Right ventricle myocardium inferior (tissue), 1 donor: ENCODE measurements at regions not wholly inside any gene's neighbourhood (a gene's known extent, or its start where the extent isn't known, plus 50 kb on each side); places are given as distances from the start of the nearest gene placed in this dataset.

Experiments
- ATAC-seq: fragments of 200-7000 bp; cut with Tn5 transposase; one replicate; pipeline ENCODE4 v1.9.1; 2020; ENCODE audit warnings: mild to moderate bottlenecking, moderate library complexity
- DNase-seq: peaks from one replicate; pipeline ENCODE4 v3.0.0; 2021; ENCODE audit errors: missing footprints
- intact Hi-C: fragments of 100-400 bp; cut with DNase I; formaldehyde crosslinking; loops from one replicate; pipeline ENCODE4 v1.11.0; 2022
- donor health status: DM: no; HTN: yes; CAD: no; lungs with severe emphysema.

DNA sequence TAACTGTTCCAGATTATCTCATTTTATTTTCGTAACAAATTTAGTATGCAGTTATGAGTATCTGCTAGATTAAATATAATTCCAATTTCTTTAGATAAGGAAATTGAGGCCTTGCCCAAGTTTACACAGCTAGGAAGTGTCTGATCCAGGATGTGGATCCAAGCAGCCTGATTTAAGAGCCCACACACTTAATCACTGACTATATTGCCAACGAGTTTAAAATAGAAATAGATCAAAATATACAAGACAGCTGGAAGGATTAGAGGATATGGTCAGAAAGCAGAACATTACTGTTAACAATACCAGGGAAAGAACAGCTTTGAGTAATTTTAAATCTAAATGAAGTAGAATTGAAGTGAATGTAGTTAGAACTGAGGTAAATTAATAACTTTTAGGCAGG, 215.2 kb downstream of the C3orf38 start:
- intact Hi-C loops: no loop called here
- DNase-seq (no peak), ATAC-seq (no peak)

DNA sequence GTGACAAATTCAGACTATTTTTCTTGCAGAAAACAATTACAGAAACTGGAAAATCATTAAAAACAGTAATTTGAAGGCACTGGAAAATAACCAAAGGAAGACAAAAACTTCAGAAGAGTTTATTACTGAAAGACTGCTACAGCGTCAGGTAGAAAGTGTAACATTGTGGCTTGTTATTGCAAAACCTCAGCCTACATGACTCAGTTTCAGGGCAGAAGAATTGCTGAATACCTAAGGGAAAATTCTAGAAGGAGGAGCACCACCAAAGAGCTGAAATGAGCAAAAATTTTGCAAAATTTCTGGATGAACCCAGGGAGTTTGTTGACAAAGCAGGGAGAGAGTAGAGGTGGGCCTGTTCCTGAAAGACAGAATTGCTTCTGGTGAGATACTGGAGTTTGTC, 219.6 kb downstream of the C3orf38 start:
- ATAC-seq (peak; percentile 46), DNase-seq (no peak)
- intact Hi-C loops: no loop called here

DNA sequence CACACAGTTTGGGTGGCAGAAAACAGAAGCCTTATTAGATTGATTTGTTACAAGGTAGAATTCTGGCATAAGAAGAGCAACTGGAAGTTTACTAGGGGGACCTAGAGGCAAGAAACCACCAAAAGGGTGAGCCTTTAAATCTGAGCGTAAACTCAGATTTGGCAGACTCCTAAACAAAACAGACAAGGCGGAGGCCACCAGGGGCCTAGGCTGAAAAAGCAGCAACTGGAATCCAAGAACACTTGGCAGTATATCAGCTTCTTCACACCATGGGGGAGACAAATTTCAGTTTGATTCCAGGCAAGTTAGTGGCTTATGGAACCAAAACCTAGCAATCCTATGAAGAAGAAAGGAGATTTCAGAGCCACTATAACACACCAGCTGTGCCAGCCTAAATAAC, 220.0 kb downstream of the C3orf38 start:
- ATAC-seq: peak; percentile 48
- intact Hi-C loops: no loop called here
- peak; percentile 57 for DNase-seq

DNA sequence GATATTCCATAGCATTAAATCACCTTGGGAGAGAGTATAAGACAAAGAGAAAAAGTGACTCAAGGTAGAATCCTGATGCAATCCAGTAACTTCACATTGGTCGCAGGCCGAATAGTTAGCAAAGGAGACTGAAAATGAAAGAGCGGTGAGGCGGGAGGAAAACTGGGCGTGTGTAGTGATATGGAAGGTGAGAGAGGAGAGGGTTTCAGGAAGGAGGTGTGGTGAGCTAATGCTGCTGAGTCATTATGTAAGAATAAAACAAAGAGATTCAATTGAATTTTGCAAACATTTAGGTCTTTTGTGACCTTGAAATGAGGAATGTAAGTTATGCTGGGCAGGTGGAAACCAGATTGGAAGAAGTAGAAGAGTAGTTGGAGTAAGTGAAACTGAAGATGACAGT, 235.3 kb downstream of the C3orf38 start:
- intact Hi-C loops: no loop called here
- DNase-seq (no peak), ATAC-seq (no peak)

DNA sequence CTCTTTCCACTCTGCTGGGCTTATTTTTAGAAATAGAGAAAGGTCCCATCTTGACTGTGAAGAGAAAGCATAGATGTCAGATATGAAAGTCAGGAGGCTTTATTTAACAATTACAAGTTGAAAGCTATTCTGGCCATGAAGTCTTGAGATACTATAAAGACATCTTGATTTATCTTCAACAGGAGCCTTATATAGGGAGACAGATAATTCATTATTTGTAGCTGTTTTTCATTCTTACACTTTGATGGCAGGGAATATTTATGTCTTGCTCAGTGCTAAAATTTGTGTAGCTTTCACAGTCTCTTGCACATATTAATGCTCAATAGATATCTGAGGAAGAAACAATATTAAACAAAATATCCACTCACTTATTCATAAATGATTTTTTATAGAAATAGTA, 248.8 kb downstream of the C3orf38 start:
- intact Hi-C loops: no loop called here
- no peak for ATAC-seq
- DNase-seq: no peak

DNA sequence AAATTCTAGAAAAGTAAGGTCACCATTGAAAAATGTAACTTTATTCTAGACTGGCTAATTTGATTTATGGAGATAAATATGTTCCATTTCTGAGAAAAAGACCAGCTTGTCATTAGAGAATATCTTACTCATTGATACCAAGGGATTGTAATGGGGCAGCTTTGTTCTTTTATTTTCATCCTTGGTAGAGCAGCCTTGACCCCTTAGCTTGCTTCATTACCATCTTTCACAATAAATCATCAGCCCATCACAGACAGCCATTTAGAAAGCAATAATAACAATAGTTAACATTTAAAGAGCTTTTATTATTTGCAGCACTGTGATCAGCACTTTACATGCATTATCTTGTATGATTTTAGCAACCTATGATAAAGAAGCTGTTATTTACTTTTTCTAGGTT, 253.6 kb downstream of the C3orf38 start:
- DNase-seq: no peak
- intact Hi-C loops: no loop called here
- no peak for ATAC-seq

DNA sequence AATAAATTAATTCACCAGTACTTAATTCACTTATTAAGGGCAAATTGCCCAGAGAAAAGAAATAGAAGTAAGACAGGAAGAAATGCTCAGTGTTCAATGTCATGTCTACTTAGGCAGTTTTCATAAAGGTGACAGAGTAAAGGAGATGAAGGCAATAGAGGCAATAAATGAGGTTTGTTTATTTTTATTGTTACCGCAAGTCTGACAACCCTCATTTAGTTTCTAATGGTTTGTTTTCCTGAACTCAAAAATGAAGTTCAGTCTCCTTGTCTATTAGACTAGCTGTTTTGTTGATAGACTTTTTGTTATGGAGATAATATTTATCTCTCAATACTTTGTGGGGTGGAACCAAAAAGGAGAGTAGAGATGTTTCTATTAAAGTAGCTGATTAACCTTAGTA, 258.3 kb downstream of the C3orf38 start:
- intact Hi-C loops: no loop called here
- no peak for ATAC-seq
- no peak for DNase-seq

DNA sequence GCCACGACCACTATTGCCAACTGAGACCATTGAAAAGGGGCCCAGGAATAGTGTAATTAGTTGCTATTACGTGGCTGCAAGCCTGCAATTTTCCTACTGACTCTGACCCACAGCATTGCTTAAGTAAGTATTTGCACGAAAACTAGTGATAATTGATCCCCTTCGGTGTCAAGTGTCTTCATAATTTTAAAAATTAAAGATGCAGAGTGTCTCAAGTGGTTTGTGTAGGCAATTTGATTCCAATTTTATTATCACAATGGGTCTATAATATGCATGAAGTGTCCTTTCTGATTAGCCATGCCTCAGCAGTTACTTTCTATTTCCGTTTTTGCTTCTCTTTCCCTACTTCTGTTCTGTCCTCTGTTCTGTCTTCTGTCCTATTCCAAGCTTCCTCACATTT, 259.2 kb downstream of the C3orf38 start:
- ATAC-seq: no peak
- intact Hi-C loops: no loop called here
- DNase-seq: no peak

DNA sequence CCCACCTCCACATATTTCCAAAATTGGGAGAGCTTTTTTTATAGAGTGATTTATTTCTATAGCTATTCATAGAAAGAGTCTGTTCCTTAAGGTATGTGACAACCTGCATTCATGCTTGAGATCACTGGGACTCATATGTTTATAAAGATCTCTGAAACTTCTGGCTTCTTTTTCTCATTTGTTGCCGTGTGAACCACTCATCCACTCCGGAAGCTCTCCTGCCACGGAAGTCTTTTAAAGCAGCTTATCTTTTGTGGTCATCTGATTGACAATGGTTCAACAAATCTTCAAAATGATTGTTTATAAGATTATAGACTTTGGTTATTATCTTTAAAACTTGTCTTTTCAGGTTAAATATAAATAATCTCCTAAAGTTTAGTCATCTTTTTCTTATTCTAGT, 260.5 kb downstream of the C3orf38 start:
- intact Hi-C loops: no loop called here
- DNase-seq (no peak), ATAC-seq (no peak)

DNA sequence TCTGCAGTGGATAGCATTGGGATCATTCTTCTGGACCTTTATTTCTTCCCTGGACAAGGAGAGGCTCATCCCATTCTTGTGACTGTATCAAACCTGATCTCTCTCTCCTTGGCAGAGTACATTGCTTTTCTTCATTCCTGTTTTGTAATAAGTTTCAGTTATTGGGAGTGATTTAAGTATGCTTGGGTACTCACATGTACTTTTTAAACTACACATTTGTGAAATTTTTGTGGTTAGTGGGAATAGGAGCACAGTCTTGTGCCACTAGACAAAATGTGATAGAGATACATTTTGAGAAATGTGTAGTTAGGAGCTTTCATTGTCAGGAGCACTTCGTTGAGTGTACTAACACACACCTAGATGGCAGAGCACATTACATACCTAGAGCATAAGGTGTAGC, 262.6 kb downstream of the C3orf38 start:
- intact Hi-C loops: no loop called here
- ATAC-seq (no peak), DNase-seq (no peak)

DNA sequence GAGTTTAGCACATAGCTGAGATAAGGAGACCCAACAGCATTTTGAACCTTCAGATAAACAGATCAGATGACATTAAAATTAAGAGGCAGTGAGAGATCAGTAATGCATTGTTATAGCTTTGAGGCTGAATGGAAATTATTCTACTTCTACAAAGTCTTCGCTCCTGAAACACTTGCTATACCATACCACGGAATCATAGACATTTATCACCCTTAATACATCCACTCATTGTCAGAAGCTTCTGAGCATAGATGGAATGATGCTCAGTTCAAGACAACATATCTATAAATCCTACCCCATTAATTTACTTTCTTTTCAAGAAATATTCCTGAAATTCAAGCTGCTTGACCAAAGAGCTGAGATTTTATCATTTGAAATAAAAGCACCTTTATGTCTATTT, 266.7 kb downstream of the C3orf38 start:
- intact Hi-C loops: no loop called here
- no peak for ATAC-seq
- no peak for DNase-seq

DNA sequence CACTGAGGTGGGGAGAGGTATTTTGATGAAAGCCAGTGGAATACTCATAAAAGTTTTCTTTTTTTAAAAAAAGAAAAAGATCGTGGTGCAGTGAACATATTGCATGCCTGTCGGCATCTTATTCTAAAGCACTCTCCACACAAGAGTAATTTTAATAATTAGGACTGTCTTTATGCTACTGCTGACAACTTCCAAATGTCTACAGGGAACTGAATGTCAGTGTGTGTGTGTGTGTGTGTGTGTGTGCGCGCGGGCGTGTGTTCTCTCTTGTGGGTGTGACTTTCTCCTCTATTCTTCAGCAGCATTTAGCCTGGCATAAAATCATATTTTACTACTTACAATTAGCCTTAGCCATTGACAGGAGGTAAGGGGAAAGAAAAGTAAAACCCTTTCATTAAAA, 268.5 kb downstream of the C3orf38 start:
- DNase-seq: no peak
- intact Hi-C loops: no loop called here
- ATAC-seq: no peak

DNA sequence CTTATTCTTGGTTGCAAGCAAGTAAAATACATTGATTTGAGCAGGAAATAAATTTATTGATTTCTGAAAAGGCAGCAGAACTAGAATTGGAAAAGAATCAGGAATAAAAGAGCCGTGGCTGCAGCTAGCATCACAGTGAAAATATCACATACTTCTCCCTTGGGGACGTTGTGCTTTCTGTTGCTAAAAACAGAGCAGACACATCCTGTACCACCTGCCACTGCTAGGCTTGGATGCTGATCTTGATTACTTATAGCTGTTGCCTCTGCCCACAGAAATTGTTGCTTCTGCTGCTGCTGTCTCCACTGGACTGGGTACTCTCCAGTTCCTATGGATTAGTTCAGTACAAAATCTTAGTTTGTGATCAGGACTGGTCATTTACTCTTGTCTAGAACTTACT, 283.8 kb downstream of the C3orf38 start:
- intact Hi-C loops: no loop called here
- ATAC-seq: no peak
- no peak for DNase-seq

DNA sequence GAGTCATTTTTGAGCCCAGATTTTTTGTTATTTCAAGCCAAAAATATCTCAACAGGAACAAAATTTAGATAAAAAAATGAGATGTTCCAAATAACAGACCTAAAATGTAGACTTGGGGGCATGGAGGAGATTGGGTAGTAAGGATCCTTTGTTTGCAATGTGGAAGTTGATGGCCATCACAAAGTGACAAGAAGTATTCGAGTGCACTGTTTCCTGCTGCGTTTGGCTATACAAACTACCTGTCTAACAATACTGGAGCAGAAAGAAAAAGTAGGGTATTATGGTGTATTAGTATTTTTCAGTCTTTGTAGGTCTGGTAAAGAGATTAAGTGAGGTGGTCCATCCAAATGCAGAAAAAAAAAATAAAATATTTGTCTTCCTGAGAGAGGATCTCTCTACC, 284.2 kb downstream of the C3orf38 start:
- DNase-seq (no peak), ATAC-seq (no peak)
- intact Hi-C loops: no loop called here

DNA sequence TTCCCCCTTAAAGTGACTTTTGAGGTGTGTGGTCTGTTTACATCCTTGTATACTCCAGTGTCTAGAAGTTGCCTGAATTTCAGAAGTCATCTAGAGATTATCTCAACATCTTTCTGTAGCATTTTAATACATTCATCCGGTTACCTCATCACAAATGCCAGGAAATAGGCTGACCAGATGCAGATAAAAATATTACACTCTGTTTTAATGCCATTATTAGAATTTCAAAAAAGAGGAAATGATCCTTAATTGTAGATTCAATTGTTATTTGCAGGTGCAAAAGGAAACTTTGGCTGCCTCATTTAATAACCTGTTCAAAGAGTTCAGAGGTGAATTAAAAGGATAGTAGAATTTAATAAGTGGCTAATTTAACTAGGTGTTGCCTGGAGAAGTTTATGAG, 290.9 kb downstream of the C3orf38 start:
- DNase-seq (no peak), ATAC-seq (no peak)
- intact Hi-C loops: no loop called here

DNA sequence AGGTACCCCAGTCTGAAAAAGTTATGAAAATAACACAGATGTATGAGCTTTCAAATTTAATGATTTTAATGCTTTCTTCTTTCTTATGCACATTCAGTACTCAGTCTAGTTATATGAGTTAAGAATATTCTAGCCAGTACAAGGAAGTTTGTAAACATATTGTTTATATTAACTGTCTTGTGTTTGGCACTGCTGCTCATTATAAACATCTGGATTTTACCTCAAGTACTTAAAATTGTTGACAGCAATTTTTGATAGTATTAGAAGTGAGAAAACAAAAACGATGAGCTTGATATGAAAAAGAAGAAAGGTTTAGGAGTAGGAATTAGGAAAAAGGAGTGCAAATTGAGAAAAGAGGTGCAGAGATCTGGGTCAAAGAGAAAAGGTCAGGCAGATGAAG, 293.3 kb downstream of the C3orf38 start:
- intact Hi-C loops: no loop called here
- ATAC-seq: no peak
- DNase-seq: no peak

DNA sequence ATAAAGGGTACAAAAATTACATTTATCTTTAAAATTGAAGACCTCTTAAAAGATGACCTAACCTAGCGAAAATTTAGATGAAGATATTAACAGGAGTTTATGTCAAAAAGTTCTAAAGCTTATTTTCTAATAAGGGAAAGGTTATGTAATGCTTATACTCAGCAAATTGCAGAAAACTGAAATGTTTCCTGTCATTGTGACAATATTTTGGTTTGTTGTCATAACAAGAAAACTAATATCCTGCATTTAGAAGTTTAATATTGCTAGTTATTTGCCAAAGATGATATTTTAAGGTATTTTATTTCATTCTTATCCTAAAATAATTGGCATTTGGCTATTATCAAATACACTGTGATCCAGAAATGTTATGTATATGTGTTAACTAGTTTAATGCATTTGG, 294.5 kb downstream of the C3orf38 start:
- ATAC-seq (no peak), DNase-seq (no peak)
- intact Hi-C loops: no loop called here

DNA sequence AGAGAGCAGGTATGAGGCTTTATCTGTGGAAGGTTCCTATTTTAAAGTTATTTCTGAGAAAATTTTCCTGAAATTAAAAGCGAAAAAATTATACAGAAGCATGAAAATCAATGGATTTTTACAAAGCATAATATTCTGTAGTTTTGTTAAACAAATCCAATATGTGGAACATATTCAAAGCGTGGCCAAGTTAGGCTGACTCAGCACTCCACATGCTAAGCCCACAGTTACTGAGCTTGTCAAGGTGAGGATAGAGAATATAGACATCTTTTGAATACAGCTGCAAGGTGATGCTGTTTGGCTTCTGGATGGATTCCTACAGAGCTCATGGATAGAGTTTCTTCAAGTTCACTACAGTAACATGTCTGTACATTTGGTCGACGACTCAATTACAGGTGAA, 302.5 kb downstream of the C3orf38 start:
- intact Hi-C loops: no loop called here
- ATAC-seq: no peak
- DNase-seq: no peak

DNA sequence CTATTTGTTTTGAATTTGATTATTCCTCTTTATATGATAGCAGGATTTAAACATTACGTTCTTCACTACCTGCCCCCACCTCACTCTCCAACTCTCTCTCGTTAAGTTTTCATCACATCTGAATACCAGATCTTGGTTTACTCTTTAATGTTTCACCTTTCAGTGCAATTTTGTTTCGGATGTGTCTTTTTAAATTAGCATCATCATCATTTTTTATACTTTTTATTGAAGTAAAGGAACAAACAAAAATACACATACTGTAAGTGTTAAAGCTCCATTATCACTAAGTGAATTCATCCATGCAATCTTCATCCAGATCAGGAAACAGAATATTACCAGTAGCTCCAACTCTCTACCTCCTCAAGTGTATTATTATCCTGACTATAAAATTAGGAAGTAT, 310.6 kb downstream of the C3orf38 start:
- ATAC-seq (no peak), DNase-seq (no peak)
- intact Hi-C loops: no loop called here

DNA sequence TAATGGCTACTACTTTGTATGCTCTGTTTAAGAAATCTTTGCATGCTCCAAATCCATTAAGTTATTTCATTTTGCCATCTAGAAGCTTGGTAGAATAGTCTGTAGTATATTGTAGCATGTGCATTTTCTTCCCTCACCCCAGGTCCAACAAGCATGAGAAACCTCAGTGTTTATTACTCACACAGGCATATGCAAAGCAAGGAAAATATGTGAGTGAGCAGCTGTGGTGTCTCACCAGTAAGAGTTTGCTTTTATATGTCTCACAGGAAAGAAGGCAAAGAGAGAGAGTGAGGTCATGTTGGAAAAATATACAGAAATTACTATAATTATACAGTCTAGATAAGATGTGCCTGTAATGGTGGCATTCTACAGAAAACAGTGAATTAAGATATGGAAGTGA, 312.5 kb downstream of the C3orf38 start:
- ATAC-seq: no peak
- intact Hi-C loops: no loop called here
- no peak for DNase-seq

DNA sequence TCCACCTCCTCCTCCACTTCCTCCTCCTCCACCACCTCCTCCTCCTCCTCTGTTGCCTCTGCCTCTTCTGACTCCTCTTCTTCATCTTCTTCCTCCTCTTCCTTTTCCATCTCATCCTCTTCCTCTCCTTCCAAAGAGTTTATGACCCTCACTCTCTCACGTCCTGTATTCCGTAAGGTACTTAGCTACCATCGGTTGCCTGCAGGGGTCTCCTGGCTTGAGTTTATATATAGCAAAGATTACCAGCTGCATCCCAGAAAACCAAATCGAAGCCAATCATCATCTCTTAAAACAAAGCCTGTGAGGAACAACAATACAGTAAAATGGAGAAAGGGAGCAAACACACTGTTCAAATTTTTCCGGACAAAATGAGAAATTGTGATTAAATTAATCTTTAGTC, 317.4 kb downstream of the C3orf38 start:
- intact Hi-C loops: no loop called here
- no peak for ATAC-seq
- no peak for DNase-seq

DNA sequence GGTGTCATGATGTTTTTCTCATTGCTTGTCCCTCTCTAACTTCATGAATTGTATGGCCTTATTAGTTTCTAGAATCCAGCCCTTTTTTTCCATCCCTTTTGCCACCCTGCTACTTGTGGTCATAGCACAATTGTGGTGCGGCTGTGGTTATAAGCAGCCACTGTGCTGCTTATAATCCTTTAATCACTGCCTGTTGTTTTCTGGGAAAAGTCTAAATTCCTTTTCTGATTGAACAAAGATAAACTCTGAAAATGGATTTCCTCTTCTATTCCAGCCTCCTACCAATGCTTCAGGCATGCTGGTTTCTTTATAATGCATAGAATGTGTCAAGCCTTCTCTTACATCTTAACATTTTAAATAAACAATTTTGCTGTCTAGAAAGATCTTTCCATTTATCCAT, 319.5 kb downstream of the C3orf38 start:
- DNase-seq (no peak), ATAC-seq (no peak)
- intact Hi-C loops: no loop called here
